ENCODE measurements at regions not wholly inside any gene's neighbourhood (a gene's known extent, or its start where the extent isn't known, plus 50 kb on each side); places are given as distances from the start of the nearest gene placed in this dataset.

- TF ChIP-seq CTCF (IDR thresholded peaks at IDR 0.05), result no peak
- TF ChIP-seq POLR2A (IDR thresholded peaks at IDR 0.05), result no peak
Measured at GRCh38 chr5:123858938-123859337, 347.0 kb downstream of the CSNK1G3 start.

Data from uterus (tissue), 2 donors.